Gastrocnemius medialis (tissue), 4 donors: ENCODE measurements at regions not wholly inside any gene's neighbourhood (a gene's known extent, or its start where the extent isn't known, plus 50 kb on each side); places are given as distances from the start of the nearest gene placed in this dataset.

Experiments
- ATAC-seq, 2 donors: fragments of 150-250 bp; one replicate each; pipeline ENCODE4 v1.9.1; 2016
- DNase-seq, 2 donors: peaks; one replicate each; pipeline ENCODE4 v3.0.0-alpha.2; 2019
- H3K27ac ChIP-seq, 4 donors: fragments of 200-600 bp; sonication (generic); 1 replicate in 1 of 4; 2 replicates in 3 of 4; pipeline ENCODE4 v1.5.1; 2016 to 2018; ENCODE audit warnings: mild to moderate bottlenecking in 2 of 4, moderate library complexity in 1 of 4
- H3K27me3 ChIP-seq, 3 donors: fragments of 200-600 bp; sonication (generic) in 2 of 3; 1 replicate in 1 of 3; 2 replicates in 2 of 3; pipeline versions ENCODE4 v1.5.1 to v1.6.0; 2016 to 2019; ENCODE audit warnings: mild to moderate bottlenecking in 1 of 3, moderate library complexity in 1 of 3
- H3K36me3 ChIP-seq, 2 donors: fragments of 200-600 bp; sonication (generic) in 1 of 2; one replicate each; pipeline ENCODE4 v1.5.1; 2017 to 2018
- H3K4me1 ChIP-seq, 2 donors: fragments of 200-600 bp; sonication (generic) in 1 of 2; one replicate each; pipeline ENCODE4 v1.5.1; 2016 to 2017; ENCODE audit warnings: mild to moderate bottlenecking in 2 of 2
- H3K4me3 ChIP-seq, 4 donors: fragments of 200-600 bp; sonication (generic) in 3 of 4; 1 replicate in 1 of 4; 2 replicates in 3 of 4; pipeline ENCODE4 v1.5.1; 2016 to 2019; ENCODE audit warnings: mild to moderate bottlenecking in 2 of 4
- H3K9me3 ChIP-seq, 3 donors: fragments of 200-600 bp; sonication (generic) in 2 of 3; 1 replicate in 1 of 3; 2 replicates in 2 of 3; pipeline ENCODE4 v1.5.1; 2016 to 2019
- POLR2A ChIP-seq, 2 donors: fragments of 450-650 bp; IDR thresholded peaks; one replicate each; pipeline ENCODE4 v1.6.1; 2017; ENCODE audit warnings: antibody characterized with exemption in 2 of 2, mild to moderate bottlenecking in 2 of 2, moderate library complexity in 2 of 2
- in situ Hi-C, 4 donors: fragments of 200-750 bp; cut with MboI; loops; one replicate each; pipeline versions ENCODE4 v1.15.0 to v1.8.0; 2017; ENCODE audit warnings: low sequenced_read_pairs in 4 of 4
- intact Hi-C: fragments of 100-400 bp; cut with DNase I; formaldehyde crosslinking; loops from one replicate; pipeline ENCODE4 v1.15.1; 2023; ENCODE audit warnings: low total_unique reads
- TF ChIP-seq, protein P1 (sequence below), 5 experiments: fragments of 450-650 bp in 3 of 5; fragments of 200-600 bp in 2 of 5; sonication (generic) in 2 of 5; IDR thresholded peaks in 4 of 5; conservative IDR thresholded peaks in 1 of 5; 1 replicate in 4 of 5; 2 replicates in 1 of 5; pipeline ENCODE4 v1.5.1; 2016 to 2019; ENCODE audit warnings: antibody characterized with exemption in 5 of 5, mild to moderate bottlenecking in 3 of 5, moderate library complexity in 3 of 5

DNA sequence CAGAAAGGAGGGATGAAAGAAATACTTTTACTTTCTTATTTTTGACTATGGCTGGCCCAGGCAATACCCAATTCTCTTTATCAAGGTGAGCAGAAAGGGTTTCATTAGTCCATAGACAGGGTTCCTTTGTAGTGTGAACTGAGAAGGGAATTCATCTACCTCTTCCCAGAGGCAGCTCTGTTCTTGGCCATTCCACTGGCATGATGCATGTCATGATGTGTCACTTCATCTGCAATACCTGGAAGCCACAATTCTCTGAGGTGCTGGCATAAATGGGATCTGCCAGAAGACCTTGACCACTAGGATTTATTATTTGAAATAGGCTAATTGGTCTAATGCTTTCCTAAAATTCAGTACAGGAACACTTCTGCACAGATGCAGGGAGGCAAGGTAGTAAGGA lies 542.8 kb downstream of the RFC3 start:
- H3K4me3 ChIP-seq, result no peak overlapping the region
- no peaks in the 10 kb centered on the region for H3K27me3 ChIP-seq
- intact Hi-C loops (no loop called here), in situ Hi-C loops (no loop called here)
- ATAC-seq, result no peak
- H3K27ac ChIP-seq, result no peak overlapping the region
- no peak for DNase-seq
- H3K9me3 ChIP-seq, result no peaks in the 10 kb centered on the region
- no peaks in the 10 kb centered on the region for H3K4me1 ChIP-seq
- H3K36me3 ChIP-seq, result no peaks in the 10 kb centered on the region
- TF ChIP-seq, protein P1, sequence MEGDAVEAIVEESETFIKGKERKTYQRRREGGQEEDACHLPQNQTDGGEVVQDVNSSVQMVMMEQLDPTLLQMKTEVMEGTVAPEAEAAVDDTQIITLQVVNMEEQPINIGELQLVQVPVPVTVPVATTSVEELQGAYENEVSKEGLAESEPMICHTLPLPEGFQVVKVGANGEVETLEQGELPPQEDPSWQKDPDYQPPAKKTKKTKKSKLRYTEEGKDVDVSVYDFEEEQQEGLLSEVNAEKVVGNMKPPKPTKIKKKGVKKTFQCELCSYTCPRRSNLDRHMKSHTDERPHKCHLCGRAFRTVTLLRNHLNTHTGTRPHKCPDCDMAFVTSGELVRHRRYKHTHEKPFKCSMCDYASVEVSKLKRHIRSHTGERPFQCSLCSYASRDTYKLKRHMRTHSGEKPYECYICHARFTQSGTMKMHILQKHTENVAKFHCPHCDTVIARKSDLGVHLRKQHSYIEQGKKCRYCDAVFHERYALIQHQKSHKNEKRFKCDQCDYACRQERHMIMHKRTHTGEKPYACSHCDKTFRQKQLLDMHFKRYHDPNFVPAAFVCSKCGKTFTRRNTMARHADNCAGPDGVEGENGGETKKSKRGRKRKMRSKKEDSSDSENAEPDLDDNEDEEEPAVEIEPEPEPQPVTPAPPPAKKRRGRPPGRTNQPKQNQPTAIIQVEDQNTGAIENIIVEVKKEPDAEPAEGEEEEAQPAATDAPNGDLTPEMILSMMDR (IDR thresholded peaks at IDR 0.05 in 4 of 5, conservative IDR thresholded peaks at IDR 0.05 in 1 of 5), result no peak
- TF ChIP-seq POLR2A (IDR thresholded peaks at IDR 0.05), result no peak

DNA sequence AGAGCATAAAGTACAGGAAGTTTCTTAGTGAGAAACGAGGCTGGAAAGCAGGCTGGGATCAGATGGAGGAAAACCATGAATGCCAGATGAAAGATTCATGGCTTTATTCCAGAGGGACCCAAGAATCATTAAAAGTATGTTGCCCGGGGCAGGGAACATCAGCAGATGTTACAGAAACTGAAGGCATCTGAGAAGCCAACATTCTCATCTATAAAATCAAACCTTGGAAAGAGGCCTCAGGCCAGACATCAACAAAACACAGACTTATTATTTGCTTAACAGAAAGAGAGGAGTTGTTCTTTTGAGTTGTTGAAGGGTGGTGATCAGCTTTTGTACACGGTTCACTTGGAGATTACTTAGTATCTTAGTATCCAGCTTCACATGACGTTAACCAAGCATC lies 543.6 kb downstream of the RFC3 start:
- DNase-seq (no peak), ATAC-seq (no peak)
- no peaks in the 10 kb centered on the region for H3K36me3 ChIP-seq
- TF ChIP-seq, protein P1 (IDR thresholded peaks at IDR 0.05 in 4 of 5, conservative IDR thresholded peaks at IDR 0.05 in 1 of 5), result no peak
- TF ChIP-seq POLR2A (IDR thresholded peaks at IDR 0.05), result no peak
- no peaks in the 10 kb centered on the region for H3K27me3 ChIP-seq
- in situ Hi-C loops, result no loop called here
- H3K4me1 ChIP-seq, result no peaks in the 10 kb centered on the region
- H3K27ac ChIP-seq, result no peak overlapping the region
- H3K9me3 ChIP-seq, result no peaks in the 10 kb centered on the region
- H3K4me3 ChIP-seq, result no peak overlapping the region
- intact Hi-C loops, result no loop called here

DNA sequence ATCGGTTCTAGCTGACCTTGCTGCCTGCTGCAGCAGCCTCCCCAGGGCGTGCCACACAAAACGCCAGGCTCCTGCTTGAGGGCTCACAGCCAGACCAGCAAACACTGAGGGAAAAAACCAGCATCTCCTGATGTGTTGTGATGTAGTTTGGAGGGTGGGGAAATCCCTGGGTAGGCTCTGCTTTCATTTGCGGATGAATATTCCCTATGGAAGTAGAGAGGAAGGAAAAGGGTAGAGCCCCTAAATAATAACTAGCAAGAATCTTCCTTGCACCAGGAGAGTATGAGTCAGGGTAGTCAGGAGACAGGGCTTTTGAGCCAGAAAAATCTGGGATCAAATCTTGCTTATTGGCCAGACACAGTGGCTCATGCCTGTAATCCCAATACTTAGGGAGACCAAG lies 545.3 kb downstream of the RFC3 start:
- no peak for ATAC-seq
- no peaks in the 10 kb centered on the region for H3K9me3 ChIP-seq
- H3K4me3 ChIP-seq, result no peak overlapping the region
- no peaks in the 10 kb centered on the region for H3K4me1 ChIP-seq
- TF ChIP-seq, protein P1 (IDR thresholded peaks at IDR 0.05 in 4 of 5, conservative IDR thresholded peaks at IDR 0.05 in 1 of 5), result no peak
- no peak for TF ChIP-seq POLR2A (IDR thresholded peaks at IDR 0.05)
- no peaks in the 10 kb centered on the region for H3K36me3 ChIP-seq
- no peak overlapping the region for H3K27ac ChIP-seq
- no peaks in the 10 kb centered on the region for H3K27me3 ChIP-seq
- DNase-seq, result no peak
- in situ Hi-C loops, result no loop called here
- intact Hi-C loops, result no loop called here

DNA sequence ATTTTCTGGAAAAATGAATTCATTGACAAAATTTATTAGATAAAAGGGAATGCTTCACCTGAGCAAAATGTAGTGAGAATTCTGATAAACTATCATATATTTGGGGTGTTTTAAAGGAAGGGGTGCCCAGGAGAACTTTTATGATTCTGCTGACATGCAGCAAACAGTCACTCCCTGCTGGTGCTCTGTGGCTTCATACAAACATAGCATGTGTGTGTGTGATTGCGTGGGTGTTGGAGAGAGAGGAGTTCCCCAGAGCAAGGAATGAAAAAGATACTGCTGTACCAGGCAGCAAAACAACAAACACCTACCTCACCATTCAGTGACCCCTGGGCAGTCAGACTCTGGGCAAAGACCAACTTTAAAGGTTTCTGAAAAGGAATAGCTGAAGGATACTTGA lies 546.7 kb downstream of the RFC3 start:
- Histone ChIP-seq H3K4me3 (no peak overlapping the region), H3K36me3 (no peaks in the 10 kb centered on the region), H3K9me3 (no peaks in the 10 kb centered on the region), H3K27me3 (no peaks in the 10 kb centered on the region), H3K27ac (no peak overlapping the region), H3K4me1 (no peaks in the 10 kb centered on the region)
- DNase-seq (no peak), ATAC-seq (no peak)
- intact Hi-C loops (no loop called here), in situ Hi-C loops (no loop called here)
- no peak for TF ChIP-seq POLR2A (IDR thresholded peaks at IDR 0.05)
- TF ChIP-seq, protein P1 (IDR thresholded peaks at IDR 0.05 in 4 of 5, conservative IDR thresholded peaks at IDR 0.05 in 1 of 5), result no peak

DNA sequence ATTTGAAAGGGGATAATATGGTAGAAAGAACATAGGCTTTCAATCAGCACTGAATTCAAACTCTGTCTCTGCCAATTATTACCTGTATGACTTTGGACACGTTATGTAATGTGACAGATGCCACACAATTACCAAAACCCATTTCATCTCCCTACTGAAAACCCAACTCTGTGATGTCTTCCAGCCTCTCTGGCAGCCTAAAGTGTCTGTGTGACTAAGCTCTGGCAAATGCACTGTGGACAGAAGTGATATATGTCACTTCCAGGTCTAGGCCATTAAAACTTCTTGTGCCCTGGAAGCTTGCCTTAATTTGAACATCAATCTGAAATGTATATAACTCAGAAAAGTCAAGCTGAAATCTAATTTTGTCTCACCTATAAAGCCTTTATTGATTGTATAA lies 552.0 kb downstream of the RFC3 start:
- TF ChIP-seq POLR2A (IDR thresholded peaks at IDR 0.05), result no peak
- TF ChIP-seq, protein P1 (IDR thresholded peaks at IDR 0.05 in 4 of 5, conservative IDR thresholded peaks at IDR 0.05 in 1 of 5), result no peak
- Histone ChIP-seq H3K4me1 (no peaks in the 10 kb centered on the region), H3K27me3 (no peaks in the 10 kb centered on the region), H3K4me3 (no peak overlapping the region), H3K36me3 (no peaks in the 10 kb centered on the region), H3K9me3 (peaks cover 0 to 3% (median 0%) of the 10 kb centered on the region in 3 donors), H3K27ac (no peak overlapping the region)
- DNase-seq (no peak), ATAC-seq (no peak)
- in situ Hi-C loops (no loop called here), intact Hi-C loops (no loop called here)
